Parathyroid adenoma (tissue), 2 donors: ENCODE measurements at regions not wholly inside any gene's neighbourhood (a gene's known extent, or its start where the extent isn't known, plus 50 kb on each side); places are given as distances from the start of the nearest gene placed in this dataset.

Source experiments
- H2AFZ ChIP-seq: fragments of 300-600 bp; sonication (generic); one replicate; pipeline ENCODE4 v1.7.0; 2017; ENCODE audit warnings: antibody characterized with exemption, mild to moderate bottlenecking
- H3K27ac ChIP-seq: fragments of 300-600 bp; sonication (generic); one replicate; pipeline ENCODE4 v1.7.0; 2017
- H3K27me3 ChIP-seq: fragments of 300-600 bp; sonication (generic); one replicate; pipeline ENCODE4 v1.7.0; 2017; ENCODE audit warnings: low read length; ENCODE audit not compliant: control insufficient read depth, insufficient read depth
- H3K36me3 ChIP-seq: fragments of 300-600 bp; sonication (generic); one replicate; pipeline ENCODE4 v1.7.0; 2017; ENCODE audit warnings: low read length; ENCODE audit not compliant: control insufficient read depth, insufficient read depth
- H3K4me1 ChIP-seq: fragments of 300-600 bp; sonication (generic); one replicate; pipeline ENCODE4 v1.7.0; 2017; ENCODE audit warnings: control low read depth
- H3K4me2 ChIP-seq: fragments of 300-600 bp; sonication (generic); one replicate; pipeline ENCODE4 v1.7.0; 2017; ENCODE audit warnings: low read length
- H3K4me3 ChIP-seq: fragments of 300-600 bp; sonication (generic); one replicate; pipeline ENCODE4 v1.7.0; 2017; ENCODE audit warnings: low read depth, low read length
- H3K79me2 ChIP-seq: fragments of 300-600 bp; sonication (generic); one replicate; pipeline ENCODE4 v1.7.0; 2017; ENCODE audit warnings: control low read depth
- H3K9ac ChIP-seq: fragments of 300-600 bp; sonication (generic); one replicate; pipeline ENCODE4 v1.7.0; 2017; ENCODE audit warnings: mild to moderate bottlenecking
- H3K9me3 ChIP-seq: fragments of 300-600 bp; sonication (generic); one replicate; pipeline ENCODE4 v1.7.0; 2017; ENCODE audit warnings: low read length; ENCODE audit not compliant: control insufficient read depth
- TF ChIP-seq, protein P1 (sequence below): fragments of 300-600 bp; sonication (generic); IDR thresholded peaks from one replicate; pipeline ENCODE4 v1.7.0; 2017; ENCODE audit warnings: antibody characterized with exemption, mild to moderate bottlenecking
- donor health status: primary hyperparathyroidism.

DNA sequence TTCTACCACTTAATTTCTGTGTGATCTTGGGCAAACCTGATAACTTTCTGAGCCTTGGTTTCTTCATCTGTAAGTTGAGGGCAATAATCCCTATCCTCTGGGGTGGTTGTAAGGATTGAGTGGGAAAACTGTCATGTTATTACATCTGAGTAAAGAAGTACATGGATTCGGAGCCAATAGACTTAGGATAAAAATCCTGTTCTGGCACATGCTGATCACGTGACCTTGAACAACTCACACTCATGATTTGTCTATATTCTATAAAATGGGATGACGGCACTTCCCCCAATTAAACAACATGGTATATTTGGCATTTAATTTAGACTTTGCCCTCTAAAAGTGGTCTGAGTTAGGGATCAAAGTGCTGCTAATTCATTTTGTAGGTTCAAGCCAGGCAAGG, 315.5 kb downstream of the PLPP3 start:
- Histone ChIP-seq H3K9me3 (no peaks in the 10 kb centered on the region), H3K4me3 (no peak overlapping the region), H3K27me3 (no peaks in the 10 kb centered on the region), H3K4me1 (no peaks in the 10 kb centered on the region), H3K27ac (no peak overlapping the region), H2AFZ (no peak overlapping the region), H3K4me2 (no peak overlapping the region), H3K9ac (no peak overlapping the region), H3K79me2 (no peaks in the 10 kb centered on the region), H3K36me3 (no peaks in the 10 kb centered on the region)
- TF ChIP-seq, protein P1, sequence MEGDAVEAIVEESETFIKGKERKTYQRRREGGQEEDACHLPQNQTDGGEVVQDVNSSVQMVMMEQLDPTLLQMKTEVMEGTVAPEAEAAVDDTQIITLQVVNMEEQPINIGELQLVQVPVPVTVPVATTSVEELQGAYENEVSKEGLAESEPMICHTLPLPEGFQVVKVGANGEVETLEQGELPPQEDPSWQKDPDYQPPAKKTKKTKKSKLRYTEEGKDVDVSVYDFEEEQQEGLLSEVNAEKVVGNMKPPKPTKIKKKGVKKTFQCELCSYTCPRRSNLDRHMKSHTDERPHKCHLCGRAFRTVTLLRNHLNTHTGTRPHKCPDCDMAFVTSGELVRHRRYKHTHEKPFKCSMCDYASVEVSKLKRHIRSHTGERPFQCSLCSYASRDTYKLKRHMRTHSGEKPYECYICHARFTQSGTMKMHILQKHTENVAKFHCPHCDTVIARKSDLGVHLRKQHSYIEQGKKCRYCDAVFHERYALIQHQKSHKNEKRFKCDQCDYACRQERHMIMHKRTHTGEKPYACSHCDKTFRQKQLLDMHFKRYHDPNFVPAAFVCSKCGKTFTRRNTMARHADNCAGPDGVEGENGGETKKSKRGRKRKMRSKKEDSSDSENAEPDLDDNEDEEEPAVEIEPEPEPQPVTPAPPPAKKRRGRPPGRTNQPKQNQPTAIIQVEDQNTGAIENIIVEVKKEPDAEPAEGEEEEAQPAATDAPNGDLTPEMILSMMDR, result no peak

GRCh38 chr1:56258371-56258770, 321.0 kb downstream of the PLPP3 start:
- TF ChIP-seq, protein P1, result no peak

GRCh38 chr1:56257726-56258125, 321.6 kb downstream of the PLPP3 start:
- Histone ChIP-seq H3K9me3 (no peaks in the 10 kb centered on the region), H3K4me1 (no peaks in the 10 kb centered on the region), H3K9ac (no peak overlapping the region), H3K27ac (no peak overlapping the region), H3K4me2 (no peak overlapping the region), H3K4me3 (no peak overlapping the region), H3K27me3 (no peaks in the 10 kb centered on the region), H2AFZ (no peak overlapping the region), H3K79me2 (no peaks in the 10 kb centered on the region), H3K36me3 (no peaks in the 10 kb centered on the region)
- TF ChIP-seq, protein P1, result no peak

More at GRCh38 chr1:56258371-56258770, 321.0 kb downstream of the PLPP3 start:
- no peaks in the 10 kb centered on the region for H3K79me2 ChIP-seq
- no peaks in the 10 kb centered on the region for H3K27me3 ChIP-seq
- no peaks in the 10 kb centered on the region for H3K4me1 ChIP-seq
- no peak overlapping the region for H3K4me3 ChIP-seq
- no peak overlapping the region for H3K4me2 ChIP-seq
- H3K27ac ChIP-seq, result no peak overlapping the region
- no peak overlapping the region for H2AFZ ChIP-seq
- H3K9me3 ChIP-seq, result no peaks in the 10 kb centered on the region
- H3K9ac ChIP-seq, result no peak overlapping the region
- no peaks in the 10 kb centered on the region for H3K36me3 ChIP-seq

DNA sequence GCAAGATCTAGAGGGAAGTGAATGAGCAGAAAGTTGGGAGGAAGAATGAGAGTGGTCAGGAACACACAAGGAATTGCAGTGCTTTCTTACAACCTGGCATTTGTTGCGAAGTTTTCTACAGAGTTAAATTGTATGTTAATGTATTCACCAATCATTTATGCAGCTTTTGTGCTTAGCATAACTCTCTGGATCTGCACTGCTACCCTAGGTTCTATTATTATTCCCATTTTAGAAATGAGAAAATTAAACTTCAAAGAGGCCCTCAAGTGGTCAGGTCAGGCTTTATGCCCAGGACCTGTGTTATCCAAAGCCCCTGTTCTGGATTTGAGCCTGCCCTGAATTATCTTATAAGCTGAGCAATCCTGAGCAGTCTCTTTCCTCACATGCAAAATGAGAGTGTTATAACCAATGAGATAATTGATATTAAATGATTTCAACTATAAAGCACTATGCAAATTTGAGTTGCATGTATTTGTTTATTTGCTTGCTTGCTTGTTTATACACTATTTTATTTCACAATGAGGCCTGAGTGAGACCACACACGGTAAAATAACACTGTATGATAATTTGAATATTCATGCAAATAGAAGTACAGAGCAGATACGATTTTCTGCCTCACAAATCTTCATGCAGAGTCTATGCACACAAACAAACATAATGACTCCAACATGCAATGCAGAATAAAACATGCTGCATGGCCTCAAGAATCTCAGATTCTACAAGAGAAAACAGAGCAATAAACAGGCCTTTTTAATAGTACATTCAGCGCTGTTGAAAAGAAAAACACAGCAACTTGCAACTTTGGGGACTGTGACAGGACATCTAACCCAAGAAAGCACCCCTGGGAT, 323.0 kb downstream of the PLPP3 start:
- Histone ChIP-seq H3K4me1 (no peaks in the 10 kb centered on the region), H3K4me2 (no peak overlapping the region), H3K4me3 (no peak overlapping the region), H2AFZ (no peak overlapping the region), H3K9me3 (no peaks in the 10 kb centered on the region), H3K27me3 (no peaks in the 10 kb centered on the region), H3K36me3 (no peaks in the 10 kb centered on the region), H3K9ac (no peak overlapping the region), H3K27ac (no peak overlapping the region), H3K79me2 (no peaks in the 10 kb centered on the region)
- TF ChIP-seq, protein P1, result no peak
